Nephron progenitor cell (in vitro differentiated cells): ENCODE measurements at regions not wholly inside any gene's neighbourhood (a gene's known extent, or its start where the extent isn't known, plus 50 kb on each side); places are given as distances from the start of the nearest gene placed in this dataset.

Experiments used
- DNase-seq: peaks from one replicate; pipeline ENCODE4 v3.0.0; 2021
- H3K27ac Mint-ChIP-seq: 2 replicates; pipeline ENCODE4 v1.8.0; 2021; ENCODE audit warnings: mild to moderate bottlenecking, moderate library complexity, mixed read lengths
- H3K27me3 Mint-ChIP-seq: 2 replicates; pipeline ENCODE4 v1.8.0; 2021; ENCODE audit warnings: mild to moderate bottlenecking, low read depth, mixed read lengths; ENCODE audit not compliant: poor library complexity
- H3K36me3 Mint-ChIP-seq: 2 replicates; pipeline ENCODE4 v1.8.0; 2021; ENCODE audit warnings: low read depth, mixed read lengths
- H3K4me1 Mint-ChIP-seq: 2 replicates; pipeline ENCODE4 v1.8.0; 2021; ENCODE audit warnings: mixed read lengths
- H3K4me3 Mint-ChIP-seq: 2 replicates; pipeline ENCODE4 v1.8.0; 2021; ENCODE audit warnings: mild to moderate bottlenecking, moderate library complexity, mixed read lengths
- H3K9me3 Mint-ChIP-seq: 2 replicates; pipeline ENCODE4 v1.8.0; 2021; ENCODE audit warnings: mild to moderate bottlenecking, moderate library complexity, mixed read lengths
- TF ChIP-seq, protein P1 (sequence below): fragments of 200-600 bp; sonication (generic); IDR thresholded peaks from 2 replicates; pipeline ENCODE4 v1.5.0; 2021; ENCODE audit warnings: antibody characterized with exemption

- Mint-ChIP-seq H3K9me3 (peaks cover 19% of the 10 kb centered on the region), H3K36me3 (peaks cover 4% of the 10 kb centered on the region), H3K4me1 (no peaks in the 10 kb centered on the region)
Measured at GRCh38 chr5:53179691-53180090, 70.1 kb upstream of the MOCS2 start.

GRCh38 chr5:53180538-53180937 is 71.0 kb upstream of the MOCS2 start:
- DNase-seq = no peak
- Mint-ChIP-seq H3K4me3 (no peak overlapping the region), H3K9me3 (peaks cover 16% of the 10 kb centered on the region), H3K4me1 (no peaks in the 10 kb centered on the region), H3K27ac (no peak overlapping the region), H3K36me3 (peaks cover under 1% of the 10 kb centered on the region), H3K27me3 (no peaks in the 10 kb centered on the region)
- TF ChIP-seq, protein P1, sequence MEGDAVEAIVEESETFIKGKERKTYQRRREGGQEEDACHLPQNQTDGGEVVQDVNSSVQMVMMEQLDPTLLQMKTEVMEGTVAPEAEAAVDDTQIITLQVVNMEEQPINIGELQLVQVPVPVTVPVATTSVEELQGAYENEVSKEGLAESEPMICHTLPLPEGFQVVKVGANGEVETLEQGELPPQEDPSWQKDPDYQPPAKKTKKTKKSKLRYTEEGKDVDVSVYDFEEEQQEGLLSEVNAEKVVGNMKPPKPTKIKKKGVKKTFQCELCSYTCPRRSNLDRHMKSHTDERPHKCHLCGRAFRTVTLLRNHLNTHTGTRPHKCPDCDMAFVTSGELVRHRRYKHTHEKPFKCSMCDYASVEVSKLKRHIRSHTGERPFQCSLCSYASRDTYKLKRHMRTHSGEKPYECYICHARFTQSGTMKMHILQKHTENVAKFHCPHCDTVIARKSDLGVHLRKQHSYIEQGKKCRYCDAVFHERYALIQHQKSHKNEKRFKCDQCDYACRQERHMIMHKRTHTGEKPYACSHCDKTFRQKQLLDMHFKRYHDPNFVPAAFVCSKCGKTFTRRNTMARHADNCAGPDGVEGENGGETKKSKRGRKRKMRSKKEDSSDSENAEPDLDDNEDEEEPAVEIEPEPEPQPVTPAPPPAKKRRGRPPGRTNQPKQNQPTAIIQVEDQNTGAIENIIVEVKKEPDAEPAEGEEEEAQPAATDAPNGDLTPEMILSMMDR = no peak

More at GRCh38 chr5:53179691-53180090, 70.1 kb upstream of the MOCS2 start:
- TF ChIP-seq, protein P1 = no peak
- H3K27ac Mint-ChIP-seq = no peak overlapping the region
- no peaks in the 10 kb centered on the region for H3K27me3 Mint-ChIP-seq
- no peak for DNase-seq
- no peak overlapping the region for H3K4me3 Mint-ChIP-seq

- no peaks in the 10 kb centered on the region for H3K27me3 Mint-ChIP-seq
- TF ChIP-seq, protein P1 = no peak
- H3K36me3 Mint-ChIP-seq = no peaks in the 10 kb centered on the region
- H3K4me3 Mint-ChIP-seq = no peak overlapping the region
- no peaks in the 10 kb centered on the region for H3K4me1 Mint-ChIP-seq
- H3K27ac Mint-ChIP-seq = no peak overlapping the region
- no peak for DNase-seq
- peaks cover 19% of the 10 kb centered on the region for H3K9me3 Mint-ChIP-seq
Measured at GRCh38 chr5:53180991-53181390, 71.4 kb upstream of the MOCS2 start.

GRCh38 chr5:53183880-53184279 is 74.3 kb upstream of the MOCS2 start:
- H3K27me3 Mint-ChIP-seq = no peaks in the 10 kb centered on the region
- TF ChIP-seq, protein P1 = no peak
- H3K4me1 Mint-ChIP-seq = no peaks in the 10 kb centered on the region
- no peak overlapping the region for H3K27ac Mint-ChIP-seq
- no peak for DNase-seq
- peaks cover 35% of the 10 kb centered on the region for H3K9me3 Mint-ChIP-seq
- no peak overlapping the region for H3K4me3 Mint-ChIP-seq
- H3K36me3 Mint-ChIP-seq = peaks cover 10% of the 10 kb centered on the region

DNA sequence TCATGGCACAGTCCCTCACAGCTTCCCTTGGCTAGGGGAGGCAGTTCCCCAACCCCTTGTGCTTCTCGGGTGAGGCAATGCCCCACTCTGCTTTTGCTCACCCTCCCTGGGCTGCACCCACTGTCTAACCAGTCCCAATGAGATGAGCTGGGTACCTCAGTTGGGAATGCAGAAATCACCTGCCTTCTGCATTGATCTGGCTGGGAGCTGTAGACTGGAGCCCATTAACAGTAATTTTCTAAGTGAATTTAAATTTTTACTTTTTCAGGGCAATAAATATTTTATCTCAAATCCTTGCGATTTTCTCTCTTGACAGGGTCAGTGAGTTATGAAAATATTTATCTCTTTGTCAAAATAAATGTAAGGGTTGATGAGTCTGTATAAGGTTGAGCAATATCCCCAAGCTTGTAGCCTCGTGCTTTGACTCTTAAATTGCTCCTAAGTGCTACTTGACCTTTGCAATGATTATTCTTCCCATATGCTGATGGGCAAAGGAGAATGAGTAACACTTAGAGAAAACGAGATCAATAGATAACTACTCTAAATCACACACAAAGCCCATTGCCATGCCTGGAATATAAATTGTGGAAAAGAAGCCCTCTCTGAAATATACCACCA is 82.1 kb upstream of the MOCS2 start:
- Mint-ChIP-seq H3K27me3 (no peaks in the 10 kb centered on the region), H3K9me3 (peaks cover 59% of the 10 kb centered on the region), H3K27ac (no peak overlapping the region), H3K4me3 (no peak overlapping the region), H3K4me1 (no peaks in the 10 kb centered on the region), H3K36me3 (peaks cover 26% of the 10 kb centered on the region)
- no peak for DNase-seq
- TF ChIP-seq, protein P1 = no peak

- TF ChIP-seq, protein P1 = no peak
- Mint-ChIP-seq H3K36me3 (peaks cover 15% of the 10 kb centered on the region), H3K4me1 (no peaks in the 10 kb centered on the region), H3K4me3 (no peak overlapping the region), H3K27me3 (no peaks in the 10 kb centered on the region), H3K27ac (no peak overlapping the region), H3K9me3 (peaks cover 39% of the 10 kb centered on the region)
- no peak for DNase-seq
Measured at GRCh38 chr5:53194086-53194485, 84.5 kb upstream of the MOCS2 start.
